Testis (tissue), 2 donors: ENCODE measurements at regions not wholly inside any gene's neighbourhood (a gene's known extent, or its start where the extent isn't known, plus 50 kb on each side); places are given as distances from the start of the nearest gene placed in this dataset.

Experiments used
- DNase-seq: peaks from one replicate; pipeline ENCODE4 v3.0.0-alpha.2; 2019
- H3K27ac ChIP-seq, 2 donors: fragments of 200-600 bp; sonication (generic); one replicate each; pipeline ENCODE4 v1.5.1; 2019
- H3K27me3 ChIP-seq: fragments of 200-600 bp; sonication (generic); one replicate; pipeline ENCODE4 v1.5.1; 2019
- H3K36me3 ChIP-seq: fragments of 200-600 bp; sonication (generic); one replicate; pipeline ENCODE4 v1.5.1; 2017; ENCODE audit warnings: low read depth; ENCODE audit errors: missing control alignments
- H3K4me1 ChIP-seq: fragments of 200-600 bp; sonication (generic); one replicate; pipeline ENCODE4 v1.5.1; 2019
- H3K4me3 ChIP-seq, 2 donors: fragments of 200-600 bp; sonication (generic); one replicate each; pipeline ENCODE4 v1.5.1; 2017 to 2019
- H3K9me3 ChIP-seq: fragments of 200-600 bp; sonication (generic); one replicate; pipeline ENCODE4 v1.5.1; 2017
- POLR2A ChIP-seq: fragments of 450-650 bp; IDR thresholded peaks from one replicate; pipeline ENCODE4 v1.6.1; 2017; ENCODE audit warnings: antibody characterized with exemption, mild to moderate bottlenecking, moderate library complexity
- WGBS, 2 donors: methylation state at CpG; one replicate each; pipeline ENCODE4 v1.1.5; 2018; 5-methylcytosine and 5-hydroxymethylcytosine counted together
- intact Hi-C: fragments of 100-400 bp; cut with DNase I; formaldehyde crosslinking; loops from one replicate; pipeline ENCODE4 v1.15.1; 2023; ENCODE audit warnings: low total_unique reads
- TF ChIP-seq, protein P1 (sequence below), 3 experiments: fragments of 450-650 bp in 2 of 3; fragments of 200-600 bp in 1 of 3; sonication (generic) in 1 of 3; IDR thresholded peaks; one replicate each; pipeline ENCODE4 v1.5.1; 2016 to 2019; ENCODE audit warnings: antibody characterized with exemption in 3 of 3, mild to moderate bottlenecking in 2 of 3, moderate library complexity in 1 of 3

- Histone ChIP-seq H3K27ac (no peak overlapping the region), H3K4me1 (no peaks in the 10 kb centered on the region), H3K27me3 (no peaks in the 10 kb centered on the region), H3K4me3 (no peak overlapping the region), H3K36me3 (no peaks in the 10 kb centered on the region), H3K9me3 (no peaks in the 10 kb centered on the region)
- intact Hi-C loops, result no loop called here
- WGBS, 2 donors, result 92% methylated on average over 11 of the region's 11 CpGs; no CpG with 5 or more reads in 1 of the 2 donors
- TF ChIP-seq, protein P1, sequence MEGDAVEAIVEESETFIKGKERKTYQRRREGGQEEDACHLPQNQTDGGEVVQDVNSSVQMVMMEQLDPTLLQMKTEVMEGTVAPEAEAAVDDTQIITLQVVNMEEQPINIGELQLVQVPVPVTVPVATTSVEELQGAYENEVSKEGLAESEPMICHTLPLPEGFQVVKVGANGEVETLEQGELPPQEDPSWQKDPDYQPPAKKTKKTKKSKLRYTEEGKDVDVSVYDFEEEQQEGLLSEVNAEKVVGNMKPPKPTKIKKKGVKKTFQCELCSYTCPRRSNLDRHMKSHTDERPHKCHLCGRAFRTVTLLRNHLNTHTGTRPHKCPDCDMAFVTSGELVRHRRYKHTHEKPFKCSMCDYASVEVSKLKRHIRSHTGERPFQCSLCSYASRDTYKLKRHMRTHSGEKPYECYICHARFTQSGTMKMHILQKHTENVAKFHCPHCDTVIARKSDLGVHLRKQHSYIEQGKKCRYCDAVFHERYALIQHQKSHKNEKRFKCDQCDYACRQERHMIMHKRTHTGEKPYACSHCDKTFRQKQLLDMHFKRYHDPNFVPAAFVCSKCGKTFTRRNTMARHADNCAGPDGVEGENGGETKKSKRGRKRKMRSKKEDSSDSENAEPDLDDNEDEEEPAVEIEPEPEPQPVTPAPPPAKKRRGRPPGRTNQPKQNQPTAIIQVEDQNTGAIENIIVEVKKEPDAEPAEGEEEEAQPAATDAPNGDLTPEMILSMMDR (IDR thresholded peaks at IDR 0.05), result no peak
- no peak for TF ChIP-seq POLR2A
- DNase-seq, result no peak
These were observed 76.8 kb upstream of the ALDH1L1 start for GRCh38 chr3:126257174-126257573.

GRCh38 chr3:126256251-126256650 lies 75.9 kb upstream of the ALDH1L1 start:
- no peak for TF ChIP-seq POLR2A
- TF ChIP-seq, protein P1 (IDR thresholded peaks at IDR 0.05), result no peak
- no peak for DNase-seq
- H3K9me3 ChIP-seq, result no peaks in the 10 kb centered on the region
- H3K36me3 ChIP-seq, result no peaks in the 10 kb centered on the region
- no peak overlapping the region for H3K27ac ChIP-seq
- H3K27me3 ChIP-seq, result no peaks in the 10 kb centered on the region
- no peak overlapping the region for H3K4me3 ChIP-seq
- WGBS, 2 donors, result 80 to 83% methylated on average over 6 to 7 of the region's 7 CpGs
- intact Hi-C loops, result no loop called here
- no peaks in the 10 kb centered on the region for H3K4me1 ChIP-seq

GRCh38 chr3:126253072-126253471 lies 72.7 kb upstream of the ALDH1L1 start:
- H3K9me3 ChIP-seq, result no peaks in the 10 kb centered on the region
- H3K27ac ChIP-seq, result no peak overlapping the region
- H3K27me3 ChIP-seq, result no peaks in the 10 kb centered on the region
- TF ChIP-seq POLR2A, result no peak
- TF ChIP-seq, protein P1 (IDR thresholded peaks at IDR 0.05), result no peak
- no peaks in the 10 kb centered on the region for H3K4me1 ChIP-seq
- no peak overlapping the region for H3K4me3 ChIP-seq
- H3K36me3 ChIP-seq, result no peaks in the 10 kb centered on the region
- DNase-seq, result no peak
- intact Hi-C loops, result no loop called here
- WGBS, 2 donors, result 78 to 86% methylated on average over 2 of the region's 2 CpGs

GRCh38 chr3:126252373-126252772 lies 72.0 kb upstream of the ALDH1L1 start:
- no peaks in the 10 kb centered on the region for H3K4me1 ChIP-seq
- intact Hi-C loops, result no loop called here
- no peak overlapping the region for H3K4me3 ChIP-seq
- DNase-seq, result no peak
- 83 to 100% methylated on average over 1 of the region's 1 CpG for WGBS, 2 donors
- no peak overlapping the region for H3K27ac ChIP-seq
- H3K9me3 ChIP-seq, result no peaks in the 10 kb centered on the region
- TF ChIP-seq, protein P1 (IDR thresholded peaks at IDR 0.05), result no peak
- TF ChIP-seq POLR2A, result no peak
- H3K27me3 ChIP-seq, result no peaks in the 10 kb centered on the region
- H3K36me3 ChIP-seq, result no peaks in the 10 kb centered on the region
